HG03135 (cell line): ENCODE measurements at regions not wholly inside any gene's neighbourhood (a gene's known extent, or its start where the extent isn't known, plus 50 kb on each side); places are given as distances from the start of the nearest gene placed in this dataset.
A peak's percentile ranks its signal among the peaks of the same experiment; 100 is the strongest.

Experiments used
- ATAC-seq: cut with Tn5 transposase; IDR thresholded peaks from one replicate; pipeline ENCODE4 v1.9.1; 2021; ENCODE audit warnings: mild to moderate bottlenecking, moderate library complexity; ENCODE audit not compliant: unreplicated experiment

DNA sequence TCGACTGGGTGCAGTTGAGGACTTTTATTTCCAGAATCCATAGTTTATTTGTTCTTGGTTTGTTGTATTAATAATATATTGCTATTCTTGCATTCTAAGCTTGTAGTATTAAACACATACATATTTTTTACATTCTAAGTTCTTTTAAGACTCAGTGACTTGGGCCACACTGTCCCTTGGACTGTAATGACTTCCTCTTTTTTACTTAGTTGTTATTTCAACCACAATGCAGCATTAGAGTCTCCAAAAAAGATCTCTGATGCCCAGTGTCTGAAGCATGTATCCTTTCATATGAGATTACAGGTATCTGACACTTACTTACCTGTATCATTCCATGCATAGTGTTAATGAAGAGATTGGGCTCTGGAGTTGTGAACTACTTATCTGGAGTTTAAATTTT lies 864.9 kb upstream of the PCDH20 start:
- no peak for ATAC-seq

DNA sequence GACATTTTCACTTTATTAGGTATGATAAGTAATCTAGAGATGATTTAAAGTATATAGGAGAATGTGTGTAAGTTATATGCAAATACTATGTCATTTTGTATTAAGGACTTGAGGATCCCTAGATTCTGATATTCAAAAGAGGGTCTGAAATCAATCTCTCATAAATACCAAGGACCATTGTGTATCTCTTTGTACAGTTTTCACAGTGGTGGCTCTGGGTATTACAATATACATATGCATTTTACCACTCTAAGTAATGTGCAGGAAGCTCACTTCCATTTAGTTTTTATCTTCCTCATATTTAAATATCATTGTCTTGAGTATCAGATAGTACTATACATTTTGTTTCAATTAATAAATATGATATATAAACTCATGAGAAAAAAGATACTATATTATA lies 862.6 kb upstream of the PCDH20 start:
- no peak for ATAC-seq

DNA sequence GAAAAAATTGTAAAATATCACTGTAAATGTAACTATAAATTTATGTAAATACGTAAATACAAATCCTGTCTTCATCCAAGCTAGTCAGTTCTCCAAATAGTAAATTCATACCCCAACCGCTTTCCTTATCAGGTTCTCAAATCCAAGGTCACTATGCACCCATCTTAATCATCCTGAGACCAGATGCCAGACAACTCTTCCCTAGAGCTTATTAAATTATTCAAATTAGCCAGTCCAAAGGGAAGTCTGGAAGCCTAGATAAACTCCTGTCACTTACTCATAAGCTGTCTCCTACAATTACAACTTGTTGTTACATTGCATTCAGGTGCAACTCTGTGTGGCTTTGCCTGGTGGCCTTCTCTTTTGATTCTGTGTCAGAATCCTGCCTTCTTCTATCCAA lies 836.1 kb upstream of the PCDH20 start:
- no peak for ATAC-seq

DNA sequence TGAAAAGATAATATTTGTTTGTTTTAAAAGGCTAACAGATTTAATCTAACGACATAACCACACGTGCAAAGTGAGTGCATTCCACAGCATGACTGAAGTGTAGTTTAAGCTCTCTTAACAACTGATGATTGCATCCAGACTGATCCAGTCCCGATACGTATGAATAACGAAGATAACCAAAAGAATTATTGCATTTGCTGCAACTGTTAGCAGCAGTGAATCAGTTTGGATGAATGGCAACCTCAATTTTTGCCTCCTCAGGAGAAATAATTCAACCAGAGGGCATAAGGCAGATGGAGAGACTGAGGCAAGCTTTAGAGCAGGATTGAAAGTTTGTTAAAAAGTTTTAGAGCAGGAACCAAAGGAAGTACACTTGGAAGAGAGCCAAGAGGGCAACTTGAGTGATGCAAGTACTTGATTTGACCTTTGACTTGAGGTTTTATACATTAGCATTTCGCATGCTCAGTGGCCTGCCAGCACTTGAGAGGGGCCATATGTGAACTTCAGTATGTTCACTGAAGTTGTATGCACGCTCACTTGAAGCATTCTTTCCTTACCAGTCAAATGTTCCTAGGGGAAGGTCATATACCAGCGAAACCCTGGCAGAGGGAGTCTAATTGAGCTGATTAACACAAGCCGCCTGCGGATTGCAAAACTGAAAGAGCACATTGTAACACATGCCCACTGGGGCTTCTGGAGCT lies 835.0 kb upstream of the PCDH20 start:
- no peak for ATAC-seq

DNA sequence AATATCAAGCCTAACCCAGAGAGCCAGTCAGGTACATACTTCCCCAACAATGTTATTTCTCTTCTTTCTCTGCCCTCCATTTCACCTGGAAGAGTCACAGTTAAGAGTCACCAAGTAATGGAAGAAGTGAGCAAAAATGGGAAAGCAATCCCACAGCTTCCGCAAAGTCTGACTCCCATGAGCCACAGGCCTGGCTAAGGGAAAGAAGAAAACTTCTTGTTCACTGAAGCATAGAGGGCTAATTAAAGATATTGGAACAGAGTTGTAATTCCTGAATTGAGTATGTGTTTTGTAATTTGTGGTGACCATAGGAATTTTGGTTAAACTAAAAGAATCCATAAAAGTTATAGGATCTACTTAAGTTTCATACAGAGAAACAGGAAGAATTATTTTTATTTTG lies 830.9 kb upstream of the PCDH20 start:
- ATAC-seq, result no peak

DNA sequence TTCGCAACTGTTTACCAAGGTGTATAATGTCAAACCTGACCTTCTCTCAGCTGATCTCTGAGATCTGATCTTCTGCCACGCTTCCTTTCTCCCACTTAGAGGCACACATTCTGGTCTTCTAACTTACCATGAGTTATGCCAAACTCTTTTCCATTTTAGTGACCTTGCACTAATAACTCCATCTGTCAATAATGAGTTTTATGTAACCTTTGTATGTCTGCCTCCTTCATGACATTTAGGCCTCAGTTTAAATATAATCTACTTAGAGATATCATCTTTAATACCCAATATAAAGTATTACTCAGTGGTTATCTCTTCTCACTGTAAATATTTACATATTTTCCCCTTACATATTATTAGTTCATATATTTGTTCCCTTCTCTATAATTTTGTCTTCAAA lies 827.5 kb upstream of the PCDH20 start:
- ATAC-seq, result no peak

DNA sequence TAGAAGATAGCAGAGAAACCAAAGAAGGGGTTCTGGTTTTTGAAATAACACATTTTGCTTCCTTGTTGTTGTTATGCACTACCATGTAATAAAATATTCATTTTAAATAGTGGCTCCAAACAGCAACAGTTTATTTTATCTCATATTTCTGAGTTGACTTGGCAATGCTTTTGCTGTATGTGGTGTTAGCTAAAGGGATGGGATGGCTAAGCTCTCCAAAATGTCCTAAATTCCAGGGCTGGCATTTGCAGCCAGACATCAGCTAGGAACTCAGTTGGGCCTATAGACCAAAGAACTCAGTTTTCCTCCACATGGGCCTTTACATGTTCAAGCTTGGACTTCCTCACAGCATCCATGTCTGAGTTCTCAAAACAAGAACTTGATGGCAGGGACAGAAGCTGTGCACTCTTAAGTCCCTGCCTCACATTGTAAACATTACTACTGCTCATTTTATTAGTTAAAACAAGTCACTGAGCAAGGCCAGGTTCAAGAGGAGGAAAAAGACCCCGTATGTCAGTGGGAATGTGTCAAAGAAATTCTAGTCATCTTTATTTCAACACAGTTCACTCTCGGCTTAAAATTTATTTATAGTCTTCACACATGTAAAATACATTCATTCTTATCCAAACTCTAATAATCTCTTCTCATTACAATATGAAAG lies 819.3 kb upstream of the PCDH20 start:
- ATAC-seq, result no peak

DNA sequence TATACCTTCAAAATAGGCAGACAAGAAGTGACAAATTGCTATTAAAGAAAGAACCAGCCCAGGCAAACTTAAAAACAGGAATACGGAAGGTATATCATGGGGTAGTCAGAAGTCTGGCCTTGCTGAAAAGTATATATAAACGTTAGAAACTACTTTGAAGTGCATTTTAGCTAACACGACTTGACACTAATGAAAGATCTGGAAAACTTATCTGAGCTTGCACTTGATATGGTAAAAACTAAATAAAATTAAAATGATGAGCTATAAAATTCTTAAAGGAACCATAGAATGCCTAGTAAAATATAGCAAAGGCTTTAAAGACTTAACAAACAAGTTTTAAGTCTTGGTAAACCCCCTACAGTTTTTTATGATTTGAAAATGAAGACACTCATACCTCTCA lies 795.3 kb upstream of the PCDH20 start:
- ATAC-seq, result no peak

DNA sequence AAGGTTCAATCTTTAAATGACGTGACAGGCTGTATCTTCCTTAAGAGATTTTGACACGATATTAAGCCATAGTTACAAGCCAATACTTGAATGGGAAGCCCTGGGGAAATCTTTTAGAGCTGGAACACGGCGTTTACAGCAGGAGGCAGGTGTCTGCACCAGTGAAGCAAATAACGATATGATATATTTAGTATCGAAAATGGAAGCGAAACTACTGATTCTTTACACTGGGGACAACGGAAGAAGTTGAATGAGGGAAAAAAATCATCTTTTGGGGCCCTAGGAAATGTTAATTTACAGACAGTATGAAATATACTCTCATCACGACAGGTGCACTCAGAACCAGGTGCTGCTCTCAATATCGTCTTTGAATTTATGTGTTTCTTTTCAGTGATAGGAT lies 793.9 kb upstream of the PCDH20 start:
- peak; percentile 79 for ATAC-seq

DNA sequence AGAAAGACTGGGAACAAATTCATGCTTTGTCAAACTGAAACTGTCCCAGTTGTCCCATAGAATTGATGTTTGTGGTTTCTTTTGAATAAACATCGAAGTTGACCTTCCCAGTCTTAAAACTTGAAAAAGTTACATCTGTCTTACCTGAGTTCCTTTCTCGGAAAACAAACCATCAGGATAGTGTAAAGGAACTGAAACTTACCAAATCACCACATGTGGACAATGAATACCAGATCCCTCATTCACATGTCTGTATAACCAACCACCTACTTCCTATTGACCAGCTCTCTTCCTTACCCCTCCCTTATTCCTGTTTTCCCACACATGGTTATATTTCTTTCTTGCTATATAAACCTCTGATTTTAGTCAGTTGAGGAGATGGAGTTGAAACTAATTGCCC lies 791.7 kb upstream of the PCDH20 start:
- ATAC-seq, result no peak

DNA sequence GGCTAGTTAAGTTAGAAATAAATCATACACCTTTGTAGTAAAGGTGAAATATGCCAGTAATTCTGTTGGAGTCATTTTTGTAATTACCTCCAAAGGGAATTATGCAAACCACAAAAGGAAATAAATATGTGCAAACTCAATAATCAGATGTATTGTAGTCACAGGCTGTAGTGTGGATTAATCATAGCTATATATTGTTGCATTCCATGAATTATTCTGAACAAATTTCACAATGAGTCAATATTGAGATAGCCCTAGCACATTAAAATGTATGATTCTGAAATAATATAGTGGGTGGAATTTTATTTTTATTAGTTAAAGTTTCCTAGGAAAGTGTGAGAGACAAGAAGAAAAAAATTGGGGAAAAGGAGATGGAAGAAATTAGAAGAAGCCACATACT lies 790.5 kb upstream of the PCDH20 start:
- ATAC-seq, result no peak

DNA sequence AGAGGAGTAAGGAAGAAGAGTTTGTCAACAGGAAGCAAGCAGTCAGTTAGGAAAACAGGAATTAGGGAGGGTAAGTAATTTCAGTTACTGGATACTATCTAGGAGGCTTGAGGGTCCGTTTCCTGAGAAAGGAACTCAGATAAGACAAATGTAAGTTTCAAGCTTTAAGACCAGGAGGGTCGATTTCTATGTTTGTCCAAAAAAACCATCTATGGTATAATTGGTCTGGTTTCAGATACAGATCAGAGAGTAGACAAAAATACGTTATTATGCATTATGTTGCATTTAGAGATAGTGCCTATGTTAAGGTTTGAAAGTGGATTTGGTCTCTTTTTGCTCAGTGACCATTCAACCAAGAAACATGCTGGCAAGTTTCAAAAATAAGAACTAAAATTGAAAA lies 789.6 kb upstream of the PCDH20 start:
- ATAC-seq, result no peak

DNA sequence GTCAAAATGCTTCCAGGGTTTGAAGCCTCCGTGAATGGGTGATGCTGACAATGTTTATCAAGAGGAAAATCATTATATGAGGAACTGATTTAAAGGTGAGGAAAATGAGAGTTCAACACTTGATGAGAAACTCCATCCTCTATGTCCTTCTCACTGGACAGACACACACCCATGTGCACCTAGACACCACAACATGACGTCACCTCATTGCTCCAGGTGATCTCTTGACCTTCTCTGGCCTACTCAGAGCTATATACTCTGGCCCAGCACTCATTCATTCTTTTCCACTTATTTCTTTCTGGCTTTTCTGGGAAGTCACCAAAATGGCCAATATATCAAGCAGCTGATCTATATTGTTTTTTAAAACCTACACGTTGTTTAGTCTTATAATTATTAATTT lies 778.7 kb upstream of the PCDH20 start:
- ATAC-seq, result no peak

DNA sequence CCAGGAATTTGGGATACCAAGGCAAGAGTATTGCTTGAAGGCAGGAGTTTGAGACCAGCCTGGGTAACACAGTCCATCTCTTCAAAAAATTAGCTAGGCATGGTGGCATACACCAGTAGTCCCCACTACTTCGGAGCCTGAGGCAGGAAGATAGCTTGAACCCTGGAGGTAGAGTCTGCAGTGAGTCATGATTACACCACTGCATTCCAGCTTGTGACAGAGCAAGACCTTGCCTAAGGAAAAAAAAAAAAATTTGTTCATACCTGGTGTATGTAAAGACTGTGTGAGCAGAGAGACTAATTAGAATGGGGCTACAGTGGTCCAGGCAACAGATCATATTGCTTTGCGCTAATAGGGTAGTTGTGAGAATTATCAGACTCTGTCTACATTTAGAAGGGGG lies 778.3 kb upstream of the PCDH20 start:
- ATAC-seq, result no peak

DNA sequence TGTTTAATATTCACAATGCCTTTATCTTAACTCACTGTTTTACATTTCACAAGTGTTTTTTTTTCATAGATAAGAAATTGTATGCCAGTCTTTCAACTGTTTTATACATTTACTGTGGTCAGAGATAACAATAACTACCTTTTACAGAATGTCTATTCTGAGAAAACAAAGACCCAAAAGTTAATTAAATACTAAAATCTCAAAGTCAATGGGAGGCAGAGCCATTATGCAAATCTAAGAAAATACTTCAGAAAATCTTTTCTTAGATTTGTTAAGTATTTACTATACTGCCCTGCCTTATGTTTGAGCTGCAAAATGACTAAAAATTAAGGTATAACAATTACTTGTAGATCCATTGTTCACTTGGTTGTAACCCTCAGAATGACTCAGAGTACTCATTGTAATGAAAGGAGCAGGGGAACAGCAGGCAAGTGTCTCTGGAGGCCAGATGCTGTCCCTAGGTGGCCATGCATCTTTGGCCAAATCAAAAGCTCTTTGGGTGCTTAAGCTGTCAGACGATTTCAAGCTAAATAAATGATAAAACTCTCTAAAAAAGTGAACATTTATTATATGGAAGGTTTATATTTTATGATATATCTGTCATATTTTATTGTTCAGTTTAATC lies 770.1 kb upstream of the PCDH20 start:
- no peak for ATAC-seq

DNA sequence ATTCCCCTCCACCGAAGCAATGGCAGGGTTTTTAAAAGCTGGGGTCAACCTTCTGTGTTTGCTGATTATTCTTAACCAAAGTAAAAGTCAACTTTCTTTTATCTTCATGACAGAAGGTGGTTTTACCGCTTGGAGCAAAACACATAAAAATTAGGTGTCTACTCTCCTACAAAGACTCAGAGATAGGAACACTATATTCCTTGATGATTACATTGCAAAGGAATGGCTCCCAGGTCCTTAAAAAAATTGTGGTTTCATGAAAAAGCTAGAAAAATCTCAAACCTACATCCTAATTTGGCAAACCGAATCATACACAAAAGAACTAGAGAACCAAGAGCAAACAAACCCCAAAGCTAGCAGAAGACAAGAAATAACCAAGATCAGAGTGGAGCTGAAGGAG lies 760.4 kb upstream of the PCDH20 start:
- ATAC-seq, result no peak

DNA sequence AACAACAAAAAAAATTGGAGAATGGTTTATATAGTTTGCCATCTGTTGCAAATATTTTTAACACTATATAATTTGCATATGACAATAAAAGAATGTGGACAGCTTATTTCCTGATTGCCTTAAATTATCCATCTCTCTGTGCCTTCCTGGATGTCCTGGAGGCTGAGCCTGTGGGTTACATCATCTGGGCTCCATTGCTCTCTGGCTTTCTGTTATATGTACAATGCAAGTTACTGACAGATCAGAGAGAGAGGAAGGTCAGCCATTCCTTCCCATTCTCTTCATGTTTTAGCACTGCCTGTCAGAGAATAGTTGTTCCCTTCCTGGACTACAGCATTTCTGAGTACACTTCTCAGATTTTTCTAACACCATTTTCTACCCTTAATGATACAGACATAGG lies 758.3 kb upstream of the PCDH20 start:
- ATAC-seq, result no peak

DNA sequence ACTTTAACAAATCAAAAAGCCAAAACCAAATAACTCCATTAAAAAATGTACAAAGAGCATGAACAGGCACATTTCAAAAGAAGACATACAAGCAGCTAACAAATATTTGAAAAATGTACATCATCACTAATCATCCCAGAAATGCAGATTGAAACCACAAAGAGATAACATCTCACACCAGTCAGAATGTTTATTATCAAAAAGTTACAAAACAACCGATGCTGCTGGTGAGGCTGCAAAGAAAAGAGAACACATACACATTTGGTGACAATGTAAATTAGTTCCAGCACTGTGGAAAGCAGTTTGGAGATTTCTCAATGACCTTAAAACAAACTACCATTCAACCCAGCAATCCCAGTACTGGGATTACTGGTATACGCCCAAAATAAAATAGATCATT lies 756.0 kb upstream of the PCDH20 start:
- no peak for ATAC-seq

DNA sequence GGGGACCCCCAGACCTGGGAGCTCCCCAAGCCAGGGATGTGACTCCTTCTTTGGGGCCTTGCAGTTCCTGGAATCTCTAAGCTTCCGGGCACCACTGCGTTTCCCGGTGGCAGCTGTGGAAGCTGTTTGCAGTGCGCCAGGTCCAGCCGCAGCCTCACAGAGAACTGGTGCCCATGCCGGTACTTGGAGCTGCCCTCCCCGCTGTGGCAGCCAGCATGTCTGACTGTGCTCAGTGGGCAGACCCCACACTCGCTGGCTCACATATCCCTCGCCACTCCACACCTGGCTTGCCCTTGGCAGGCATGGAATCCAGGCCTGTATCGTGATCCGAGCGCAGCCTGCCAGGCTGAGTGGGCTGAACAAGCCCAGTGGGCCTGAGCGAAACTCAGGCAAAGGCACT lies 753.2 kb upstream of the PCDH20 start:
- ATAC-seq, result no peak

DNA sequence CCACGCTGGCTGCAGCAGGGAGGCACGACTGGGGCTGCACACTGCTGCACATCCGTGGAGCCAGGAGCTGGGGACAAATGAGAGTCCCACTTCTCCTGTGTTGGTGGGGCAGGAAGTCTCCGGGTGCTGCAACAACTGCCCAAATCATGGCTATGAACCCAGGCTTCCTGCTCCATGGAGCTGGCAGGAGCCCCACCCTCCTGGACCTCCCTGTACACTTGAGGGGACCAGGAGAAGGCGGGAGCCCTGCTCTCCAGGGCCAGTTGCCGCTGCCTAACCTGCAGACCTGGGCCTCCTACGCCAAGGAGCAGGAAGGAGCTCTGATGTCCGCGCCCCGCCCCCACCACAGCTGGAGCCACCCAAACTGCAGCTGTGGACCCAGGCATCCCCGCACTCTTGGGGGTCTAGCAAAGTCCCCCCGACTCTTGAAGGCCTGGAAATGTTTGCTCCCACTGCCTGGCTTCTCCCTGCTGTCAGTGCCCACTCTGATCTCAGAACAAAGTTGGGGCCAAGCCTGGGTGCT lies 752.1 kb upstream of the PCDH20 start:
- no peak for ATAC-seq

DNA sequence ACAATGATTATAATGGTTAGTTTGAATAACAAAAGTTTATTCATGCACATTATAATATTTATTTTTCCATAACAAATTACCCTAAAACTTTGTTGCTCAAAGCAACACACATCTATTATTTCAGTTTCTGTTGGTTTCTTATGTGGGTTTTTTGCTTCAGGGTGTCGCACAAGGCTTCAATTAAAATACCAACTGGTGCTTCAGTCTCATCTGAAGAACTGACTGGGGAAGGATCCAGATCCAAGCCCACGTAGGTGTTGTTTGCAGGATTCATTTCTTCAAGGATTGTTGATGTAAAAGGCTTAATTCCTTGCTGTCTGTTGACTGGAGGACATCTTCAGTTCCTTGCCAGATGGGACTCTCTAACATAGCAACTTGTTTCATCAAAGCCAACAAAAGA lies 747.2 kb upstream of the PCDH20 start:
- no peak for ATAC-seq

DNA sequence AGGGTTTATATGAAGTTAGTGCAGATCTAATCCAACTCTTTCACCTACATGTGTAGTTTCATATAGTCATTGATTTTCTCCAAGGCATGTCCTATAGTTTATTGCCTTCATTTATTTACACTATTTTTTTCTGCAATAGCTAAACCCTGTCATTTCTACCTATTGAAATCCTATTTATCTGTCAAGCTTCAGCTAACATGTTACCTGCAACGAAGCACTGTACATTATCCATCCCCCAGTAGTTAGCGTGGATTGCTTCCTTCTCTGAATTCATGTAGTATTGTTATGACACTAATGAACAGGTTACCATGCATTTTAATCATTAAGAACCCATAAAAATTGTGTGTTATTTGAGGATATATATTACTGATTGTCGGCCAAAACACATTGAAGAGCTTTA lies 742.9 kb upstream of the PCDH20 start:
- no peak for ATAC-seq
